ENCODE measurements at regions not wholly inside any gene's neighbourhood (a gene's known extent, or its start where the extent isn't known, plus 50 kb on each side); places are given as distances from the start of the nearest gene placed in this dataset.

DNA sequence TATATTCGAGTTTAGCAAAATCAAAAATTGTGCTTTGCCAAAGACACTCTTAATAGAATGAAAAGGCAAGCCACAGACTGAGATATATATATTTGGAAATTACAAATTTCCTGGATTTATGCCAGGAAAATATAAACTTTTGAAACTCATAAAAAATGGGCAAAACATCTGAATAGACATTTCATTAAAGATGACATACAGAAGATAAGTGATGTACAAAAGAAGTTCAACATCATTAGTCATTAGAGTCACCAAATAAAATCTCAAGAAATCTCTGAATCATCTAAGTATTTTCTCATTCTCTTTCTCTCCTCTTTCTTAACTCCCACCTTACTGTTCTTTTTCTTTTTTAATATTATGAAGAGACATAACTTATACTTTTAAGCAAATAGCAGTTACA is 921.1 kb downstream of the DSC3 start:
- TF ChIP-seq, protein P1, sequence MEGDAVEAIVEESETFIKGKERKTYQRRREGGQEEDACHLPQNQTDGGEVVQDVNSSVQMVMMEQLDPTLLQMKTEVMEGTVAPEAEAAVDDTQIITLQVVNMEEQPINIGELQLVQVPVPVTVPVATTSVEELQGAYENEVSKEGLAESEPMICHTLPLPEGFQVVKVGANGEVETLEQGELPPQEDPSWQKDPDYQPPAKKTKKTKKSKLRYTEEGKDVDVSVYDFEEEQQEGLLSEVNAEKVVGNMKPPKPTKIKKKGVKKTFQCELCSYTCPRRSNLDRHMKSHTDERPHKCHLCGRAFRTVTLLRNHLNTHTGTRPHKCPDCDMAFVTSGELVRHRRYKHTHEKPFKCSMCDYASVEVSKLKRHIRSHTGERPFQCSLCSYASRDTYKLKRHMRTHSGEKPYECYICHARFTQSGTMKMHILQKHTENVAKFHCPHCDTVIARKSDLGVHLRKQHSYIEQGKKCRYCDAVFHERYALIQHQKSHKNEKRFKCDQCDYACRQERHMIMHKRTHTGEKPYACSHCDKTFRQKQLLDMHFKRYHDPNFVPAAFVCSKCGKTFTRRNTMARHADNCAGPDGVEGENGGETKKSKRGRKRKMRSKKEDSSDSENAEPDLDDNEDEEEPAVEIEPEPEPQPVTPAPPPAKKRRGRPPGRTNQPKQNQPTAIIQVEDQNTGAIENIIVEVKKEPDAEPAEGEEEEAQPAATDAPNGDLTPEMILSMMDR (IDR thresholded peaks at IDR 0.05; ENCODE audit: control extremely low read depth in 1 of 3, insufficient read depth in 1 of 3, low read depth in 1 of 3, low read length in 3 of 3) = no peak
- TF ChIP-seq SUZ12 (IDR thresholded peaks at IDR 0.05; ENCODE audit: low read length) (no peak), POLR2AphosphoS5 (IDR thresholded peaks at IDR 0.05; ENCODE audit: low read depth, low read length) (no peak), POLR2A (IDR thresholded peaks at IDR 0.05; ENCODE audit: control extremely low read depth in 1 of 2, low read depth in 2 of 2, low read length in 2 of 2) (no peak), BCL11A (IDR thresholded peaks at IDR 0.05; ENCODE audit: low read depth in 2 of 2, low read length in 2 of 2) (no peak), RAD21 (IDR thresholded peaks at IDR 0.05 in 1 of 2, conservative IDR thresholded peaks at IDR 0.05 in 1 of 2; ENCODE audit: low read depth in 2 of 2, low read length in 2 of 2) (no peak), PHF8 (conservative IDR thresholded peaks at IDR 0.05; ENCODE audit: low read depth, low read length) (no peak)
